Liver (tissue), 8 donors: ENCODE measurements at regions not wholly inside any gene's neighbourhood (a gene's known extent, or its start where the extent isn't known, plus 50 kb on each side); places are given as distances from the start of the nearest gene placed in this dataset.

Experiments
- DNase-seq: peaks from one replicate; pipeline ENCODE4 v3.0.0-alpha.2; 2017; ENCODE audit warnings: low spot score
- H3K27ac ChIP-seq, 2 donors: one replicate each; pipeline ENCODE4 v1.7.0; 2013; ENCODE audit warnings: inconsistent platforms in 2 of 2, low read length in 2 of 2, control low read depth in 1 of 2, low read depth in 1 of 2, mild to moderate bottlenecking in 1 of 2
- H3K27me3 ChIP-seq, 4 donors: one replicate each; pipeline versions ENCODE4 v1.6.1 to v1.7.0; 2013; ENCODE audit warnings: low read length in 3 of 4, inconsistent platforms in 1 of 4, mild to moderate bottlenecking in 1 of 4, moderate library complexity in 1 of 4; ENCODE audit not compliant: control insufficient read depth in 4 of 4, insufficient read depth in 4 of 4
- H3K36me3 ChIP-seq, 4 donors: one replicate each; pipeline versions ENCODE4 v1.6.1 to v1.7.0; 2013; ENCODE audit warnings: low read length in 3 of 4, mild to moderate bottlenecking in 3 of 4, low read depth in 1 of 4, moderate library complexity in 1 of 4; ENCODE audit not compliant: control insufficient read depth in 4 of 4, insufficient read depth in 3 of 4
- H3K4me1 ChIP-seq, 4 donors: one replicate each; pipeline versions ENCODE4 v1.6.1 to v1.7.0; 2013; ENCODE audit warnings: low read length in 3 of 4, mild to moderate bottlenecking in 3 of 4, moderate library complexity in 1 of 4; ENCODE audit not compliant: control insufficient read depth in 4 of 4, insufficient read depth in 4 of 4
- H3K4me3 ChIP-seq, 3 donors: one replicate each; pipeline versions ENCODE4 v1.6.1 to v1.7.0; 2013; ENCODE audit warnings: low read length in 3 of 3, control low read depth in 1 of 3, low read depth in 1 of 3, mild to moderate bottlenecking in 1 of 3
- H3K9ac ChIP-seq, 2 donors: one replicate each; pipeline ENCODE4 v1.7.0; 2013; ENCODE audit warnings: low read length in 2 of 2, mild to moderate bottlenecking in 2 of 2, moderate library complexity in 2 of 2, control low read depth in 1 of 2, low read depth in 1 of 2
- H3K9me3 ChIP-seq, 4 donors: one replicate each; pipeline versions ENCODE4 v1.6.1 to v1.7.0; 2013; ENCODE audit warnings: low read length in 3 of 4; ENCODE audit not compliant: control insufficient read depth in 4 of 4
- ATF3 ChIP-seq: IDR thresholded peaks from 2 replicates; pipeline ENCODE4 v1.6.1; 2016; ENCODE audit warnings: antibody characterized with exemption
- CTCF ChIP-seq: fragments of 150-350 bp; IDR thresholded peaks from 2 replicates; pipeline ENCODE4 v1.5.1; 2017; ENCODE audit warnings: improper control_type of control experiment, low read depth, low read length; ENCODE audit not compliant: missing input control
- EGR1 ChIP-seq, 2 donors: IDR thresholded peaks; 2 replicates each; pipeline ENCODE4 v1.6.1; 2016 to 2018; ENCODE audit warnings: antibody characterized with exemption in 2 of 2, low read depth in 2 of 2
- FOXA1 ChIP-seq: IDR thresholded peaks from 2 replicates; pipeline ENCODE4 v1.6.1; 2016; ENCODE audit warnings: antibody characterized with exemption
- FOXA2 ChIP-seq: IDR thresholded peaks from 2 replicates; pipeline ENCODE4 v1.6.1; 2016; ENCODE audit warnings: antibody characterized with exemption
- GABPA ChIP-seq, 2 donors: IDR thresholded peaks in 1 of 2; conservative IDR thresholded peaks in 1 of 2; 2 replicates each; pipeline ENCODE4 v1.6.1; 2016; ENCODE audit warnings: antibody characterized with exemption in 2 of 2, mild to moderate bottlenecking in 1 of 2, moderate library complexity in 1 of 2
- HNF4A ChIP-seq, 2 donors: conservative IDR thresholded peaks; 2 replicates each; pipeline ENCODE4 v1.6.1; 2016; ENCODE audit warnings: antibody characterized with exemption in 2 of 2, mild to moderate bottlenecking in 2 of 2
- HNF4G ChIP-seq: IDR thresholded peaks from 2 replicates; pipeline ENCODE4 v1.6.1; 2016; ENCODE audit warnings: antibody characterized with exemption
- JUND ChIP-seq, 2 donors: IDR thresholded peaks; 2 replicates each; pipeline ENCODE4 v1.6.1; 2016; ENCODE audit warnings: antibody characterized with exemption in 2 of 2
- MAX ChIP-seq: IDR thresholded peaks from 2 replicates; pipeline ENCODE4 v1.6.1; 2016; ENCODE audit warnings: antibody characterized with exemption
- RAD21 ChIP-seq, 2 donors: IDR thresholded peaks; 2 replicates each; pipeline ENCODE4 v1.6.1; 2016; ENCODE audit warnings: antibody characterized with exemption in 2 of 2, mild to moderate bottlenecking in 2 of 2
- REST ChIP-seq: IDR thresholded peaks from 2 replicates; pipeline ENCODE4 v1.6.1; 2016; ENCODE audit warnings: antibody characterized with exemption, mild to moderate bottlenecking
- RXRA ChIP-seq, 2 donors: IDR thresholded peaks; 2 replicates each; pipeline ENCODE4 v1.6.1; 2017 to 2018; ENCODE audit warnings: antibody characterized with exemption in 2 of 2, mild to moderate bottlenecking in 1 of 2
- TAF1 ChIP-seq: conservative IDR thresholded peaks from 2 replicates; pipeline ENCODE4 v1.6.1; 2016; ENCODE audit warnings: antibody characterized with exemption, mild to moderate bottlenecking
- YY1 ChIP-seq: IDR thresholded peaks from 2 replicates; pipeline ENCODE4 v1.6.1; 2016; ENCODE audit warnings: antibody characterized with exemption, mild to moderate bottlenecking
- ZBTB33 ChIP-seq: IDR thresholded peaks from 2 replicates; pipeline ENCODE4 v1.6.1; 2016; ENCODE audit warnings: antibody characterized with exemption
- WGBS: extraction: QIAGEN DNeasy Blood & Tissue Kit; methylation state at CpG from one replicate; pipeline ENCODE4 v1.1.7; 2013; 5-methylcytosine and 5-hydroxymethylcytosine counted together
- donor health status: healthy.
- donor health status: healthy.
- donor health status: healthy.
- donor health status: healthy.
- donor health status: healthy.

GRCh38 chr11:45075519-45075918 lies 70.9 kb upstream of the PRDM11 start (continued):
- no peak for TF ChIP-seq ATF3
- no peak for TF ChIP-seq ZBTB33
- no peak for TF ChIP-seq EGR1 (IDR thresholded peaks at IDR 0.05; ENCODE audit: low read depth in 2 of 2)
- TF ChIP-seq JUND (IDR thresholded peaks at IDR 0.05): no peak
- no peak for TF ChIP-seq YY1

- H3K9ac ChIP-seq: no peak overlapping the region
- WGBS: 95% methylated on average over 4 of the region's 4 CpGs
- TF ChIP-seq ATF3 (no peak), RAD21 (IDR thresholded peaks at IDR 0.05) (no peak), FOXA2 (no peak), HNF4G (no peak), TAF1 (no peak), YY1 (no peak), FOXA1 (no peak), REST (no peak), HNF4A (conservative IDR thresholded peaks at IDR 0.05) (no peak), JUND (IDR thresholded peaks at IDR 0.05) (no peak), ZBTB33 (no peak), RXRA (IDR thresholded peaks at IDR 0.05) (no peak), EGR1 (IDR thresholded peaks at IDR 0.05; ENCODE audit: low read depth in 2 of 2) (no peak), MAX (no peak), GABPA (IDR thresholded peaks at IDR 0.05 in 1 of 2, conservative IDR thresholded peaks at IDR 0.05 in 1 of 2) (no peak), CTCF (no peak)
Measured at GRCh38 chr11:45075952-45076351, 70.5 kb upstream of the PRDM11 start.

More at GRCh38 chr11:45075952-45076351, 70.5 kb upstream of the PRDM11 start:
- Histone ChIP-seq H3K9me3 (no peaks in the 10 kb centered on the region), H3K4me1 (peaks cover 0 to 6% (median under 1%) of the 10 kb centered on the region in 4 donors), H3K36me3 (no peaks in the 10 kb centered on the region), H3K27ac (no peak overlapping the region), H3K4me3 (no peak overlapping the region), H3K27me3 (peaks cover 0 to 3% (median 0%) of the 10 kb centered on the region in 4 donors)
- DNase-seq: no peak
